ENCODE measurements at regions not wholly inside any gene's neighbourhood (a gene's known extent, or its start where the extent isn't known, plus 50 kb on each side); places are given as distances from the start of the nearest gene placed in this dataset.

GRCh38 chr5:2687746-2688145 is 63.7 kb downstream of the IRX2 start:
- TF ChIP-seq CTCF (IDR thresholded peaks at IDR 0.05; ENCODE audit: low read depth, low read length) (no peak), EZH2phosphoT487 (IDR thresholded peaks at IDR 0.05; ENCODE audit: low read depth) (no peak)

Measured in OCI-LY3 (cell line).